Colonic mucosa (tissue), 4 donors: ENCODE measurements at regions not wholly inside any gene's neighbourhood (a gene's known extent, or its start where the extent isn't known, plus 50 kb on each side); places are given as distances from the start of the nearest gene placed in this dataset.

Experiments used
- DNase-seq: peaks from one replicate; pipeline ENCODE4 v3.0.0-alpha.2; 2020
- H3K27ac ChIP-seq: fragments of 200-600 bp; one replicate; pipeline ENCODE4 v1.8.0; 2021
- H3K27me3 ChIP-seq: fragments of 200-600 bp; one replicate; pipeline ENCODE4 v1.8.0; 2021
- H3K36me3 ChIP-seq: fragments of 200-600 bp; one replicate; pipeline ENCODE4 v1.8.0; 2021
- H3K4me1 ChIP-seq: fragments of 200-600 bp; one replicate; pipeline ENCODE4 v1.8.0; 2021; ENCODE audit warnings: mild to moderate bottlenecking
- H3K4me3 ChIP-seq: fragments of 200-600 bp; one replicate; pipeline ENCODE4 v1.8.0; 2021
- H3K9ac ChIP-seq, 2 donors: one replicate each; pipeline ENCODE4 v1.7.0; 2013; ENCODE audit warnings: control low read depth in 2 of 2, low read depth in 2 of 2, low read length in 2 of 2
- H3K9me3 ChIP-seq: fragments of 200-600 bp; one replicate; pipeline ENCODE4 v1.8.0; 2021
- CTCF ChIP-seq: fragments of 200-600 bp; IDR thresholded peaks from one replicate; pipeline ENCODE4 v1.8.0; 2022; ENCODE audit warnings: antibody characterized with exemption, mild to moderate bottlenecking
- intact Hi-C: fragments of 100-400 bp; cut with DNase I; formaldehyde crosslinking; loops from one replicate; pipeline ENCODE4 v1.14.1; 2022
- donor health status: healthy.
- donor health status: DM: no; HTN: no; CAD: no.
- donor health status: DM: no; HTN: no; CAD: no.

- Histone ChIP-seq H3K27me3 (no peaks in the 10 kb centered on the region), H3K9me3 (no peaks in the 10 kb centered on the region), H3K4me3 (no peak overlapping the region), H3K36me3 (no peaks in the 10 kb centered on the region), H3K27ac (no peak overlapping the region), H3K9ac (no peak overlapping the region), H3K4me1 (no peaks in the 10 kb centered on the region)
- DNase-seq: no peak
- TF ChIP-seq CTCF: no peak
- intact Hi-C loops: no loop called here
Measured at GRCh38 chr1:3984586-3984985, 84.5 kb upstream of the C1orf174 start.

- no peak for DNase-seq
- H3K36me3 ChIP-seq: no peaks in the 10 kb centered on the region
- no peak overlapping the region for H3K4me3 ChIP-seq
- no peaks in the 10 kb centered on the region for H3K4me1 ChIP-seq
- no peak overlapping the region for H3K27ac ChIP-seq
- intact Hi-C loops: no loop called here
- H3K9me3 ChIP-seq: no peaks in the 10 kb centered on the region
- H3K9ac ChIP-seq: no peak overlapping the region
- no peak for TF ChIP-seq CTCF
- H3K27me3 ChIP-seq: no peaks in the 10 kb centered on the region
Measured at GRCh38 chr1:3986686-3987218, 86.7 kb upstream of the C1orf174 start.

- Histone ChIP-seq H3K4me3 (no peak overlapping the region), H3K9ac (no peak overlapping the region), H3K27me3 (no peaks in the 10 kb centered on the region), H3K27ac (no peak overlapping the region), H3K9me3 (no peaks in the 10 kb centered on the region), H3K36me3 (no peaks in the 10 kb centered on the region), H3K4me1 (no peaks in the 10 kb centered on the region)
- intact Hi-C loops: no loop called here
- DNase-seq: no peak
- TF ChIP-seq CTCF: no peak
Measured at GRCh38 chr1:3987669-3988235, 87.7 kb upstream of the C1orf174 start.

- intact Hi-C loops: no loop called here
- H3K36me3 ChIP-seq: no peaks in the 10 kb centered on the region
- H3K9me3 ChIP-seq: no peaks in the 10 kb centered on the region
- no peak overlapping the region for H3K27ac ChIP-seq
- H3K4me3 ChIP-seq: no peak overlapping the region
- H3K27me3 ChIP-seq: no peaks in the 10 kb centered on the region
- H3K4me1 ChIP-seq: no peaks in the 10 kb centered on the region
- no peak for TF ChIP-seq CTCF
- no peak overlapping the region for H3K9ac ChIP-seq
- DNase-seq: no peak
Measured at GRCh38 chr1:3988431-3988830, 88.4 kb upstream of the C1orf174 start.

GRCh38 chr1:3989465-3989864, 89.4 kb upstream of the C1orf174 start:
- intact Hi-C loops: no loop called here
- Histone ChIP-seq H3K9ac (no peak overlapping the region), H3K4me1 (no peaks in the 10 kb centered on the region), H3K4me3 (no peak overlapping the region), H3K27ac (no peak overlapping the region), H3K27me3 (no peaks in the 10 kb centered on the region), H3K36me3 (no peaks in the 10 kb centered on the region), H3K9me3 (no peaks in the 10 kb centered on the region)
- DNase-seq: no peak
- no peak for TF ChIP-seq CTCF
